CD14-positive monocyte (primary cell): ENCODE measurements at regions not wholly inside any gene's neighbourhood (a gene's known extent, or its start where the extent isn't known, plus 50 kb on each side); places are given as distances from the start of the nearest gene placed in this dataset.

ENCODE experiments used
- DNase-seq, 3 donors: peaks; one replicate each; pipeline ENCODE4 v3.0.0-alpha.2; 2011 to 2022
- H2AFZ ChIP-seq: 2 replicates; pipeline ENCODE4 v1.6.0; 2012; ENCODE audit warnings: mild to moderate bottlenecking, low read depth, low read length, inconsistent platforms; ENCODE audit not compliant: insufficient read depth, poor library complexity, severe bottlenecking
- H3K27ac ChIP-seq, 2 donors: 1 replicate in 1 of 2; 2 replicates in 1 of 2; pipeline ENCODE4 v1.5.1; 2012 to 2013; ENCODE audit warnings: low read length in 2 of 2, control low read depth in 1 of 2, inconsistent platforms in 1 of 2, low read depth in 1 of 2, mild to moderate bottlenecking in 1 of 2
- H3K27me3 ChIP-seq, 2 donors: one replicate each; pipeline versions ENCODE4 v1.6.0 to v1.6.1; 2011 to 2013; ENCODE audit warnings: low read length in 2 of 2; ENCODE audit not compliant: control insufficient read depth in 2 of 2, insufficient read depth in 2 of 2
- H3K36me3 ChIP-seq, 2 donors: replicated peaks in 1 of 2; 1 replicate in 1 of 2; 2 replicates in 1 of 2; pipeline versions ENCODE4 v1.5.1 to v1.6.1; 2012 to 2013; ENCODE audit warnings: low read length in 2 of 2, control low read depth in 1 of 2, inconsistent platforms in 1 of 2, mild to moderate bottlenecking in 1 of 2; ENCODE audit not compliant: insufficient read depth in 2 of 2, control insufficient read depth in 1 of 2
- H3K4me1 ChIP-seq, 2 donors: 1 replicate in 1 of 2; 2 replicates in 1 of 2; pipeline versions ENCODE4 v1.5.1 to v1.6.1; 2012 to 2013; ENCODE audit warnings: low read length in 2 of 2, control low read depth in 1 of 2, inconsistent platforms in 1 of 2, mild to moderate bottlenecking in 1 of 2, moderate library complexity in 1 of 2; ENCODE audit not compliant: insufficient read depth in 2 of 2, control insufficient read depth in 1 of 2
- H3K4me2 ChIP-seq: replicated peaks from 2 replicates; pipeline ENCODE3; 2012; ENCODE audit warnings: low read length, moderate library complexity, mild to moderate bottlenecking; ENCODE audit not compliant: poor library complexity, severe bottlenecking; ENCODE audit errors: extremely low read depth
- H3K4me3 ChIP-seq, 3 experiments: fragments of 200-600 bp in 1 of 3; sonication (generic) in 1 of 3; replicated peaks in 1 of 3; 1 replicate in 2 of 3; 2 replicates in 1 of 3; pipeline ENCODE4 v1.5.1; 2011 to 2013; ENCODE audit warnings: low read length in 3 of 3, mild to moderate bottlenecking in 3 of 3, control low read depth in 2 of 3, low read depth in 2 of 3, inconsistent platforms in 1 of 3, moderate library complexity in 1 of 3
- H3K79me2 ChIP-seq: 2 replicates; pipeline ENCODE4 v1.6.0; 2012; ENCODE audit warnings: mild to moderate bottlenecking, control low read depth, inconsistent platforms, low read length, moderate library complexity; ENCODE audit not compliant: insufficient read depth
- H3K9ac ChIP-seq: 2 replicates; pipeline ENCODE4 v1.6.0; 2017; ENCODE audit warnings: low read length, mild to moderate bottlenecking; ENCODE audit not compliant: insufficient read depth, poor library complexity, severe bottlenecking
- H3K9me3 ChIP-seq, 2 donors: replicated peaks in 1 of 2; 1 replicate in 1 of 2; 2 replicates in 1 of 2; pipeline versions ENCODE4 v1.5.1 to v1.6.1; 2012 to 2013; ENCODE audit warnings: low read length in 2 of 2, control low read depth in 1 of 2; ENCODE audit not compliant: control insufficient read depth in 1 of 2, insufficient read depth in 1 of 2
- H4K20me1 ChIP-seq: 2 replicates; pipeline ENCODE4 v1.6.0; 2012; ENCODE audit warnings: mild to moderate bottlenecking, low read length, control low read depth, moderate library complexity; ENCODE audit not compliant: insufficient read depth
- H3K27ac Mint-ChIP-seq, 7 donors: one replicate each; pipeline ENCODE4 v1.8.0; 2020; ENCODE audit warnings: mild to moderate bottlenecking in 7 of 7, mixed read lengths in 7 of 7, moderate library complexity in 6 of 7, inconsistent platforms in 2 of 7
- H3K27me3 Mint-ChIP-seq, 3 donors: one replicate each; pipeline ENCODE4 v1.8.0; 2021 to 2022; ENCODE audit warnings: low read depth in 3 of 3, mild to moderate bottlenecking in 3 of 3, mixed read lengths in 3 of 3, moderate library complexity in 3 of 3, inconsistent platforms in 1 of 3
- H3K36me3 Mint-ChIP-seq, 2 donors: one replicate each; pipeline ENCODE4 v1.8.0; 2020; ENCODE audit warnings: mixed read lengths in 2 of 2, inconsistent platforms in 1 of 2, mild to moderate bottlenecking in 1 of 2
- H3K4me1 Mint-ChIP-seq: one replicate; pipeline ENCODE4 v1.8.0; 2020; ENCODE audit warnings: mild to moderate bottlenecking, mixed read lengths
- H3K4me3 Mint-ChIP-seq, 2 donors: one replicate each; pipeline ENCODE4 v1.8.0; 2020; ENCODE audit warnings: mild to moderate bottlenecking in 2 of 2, mixed read lengths in 2 of 2, moderate library complexity in 1 of 2
- H3K9me3 Mint-ChIP-seq, 7 donors: one replicate each; pipeline ENCODE4 v1.8.0; 2020 to 2022; ENCODE audit warnings: mixed read lengths in 7 of 7, mild to moderate bottlenecking in 6 of 7, moderate library complexity in 6 of 7, inconsistent platforms in 2 of 7
- CTCF ChIP-seq: fragments of 200-600 bp; IDR thresholded peaks from one replicate; pipeline ENCODE4 v1.8.0; 2022; ENCODE audit warnings: antibody characterized with exemption, mild to moderate bottlenecking
- WGBS: methylation state at CpG from one replicate; pipeline ENCODE4 v1.1.5; 2013; ENCODE audit warnings: missing lambda C conversion rate; ENCODE audit not compliant: insufficient coverage; 5-methylcytosine and 5-hydroxymethylcytosine counted together
- intact Hi-C, 2 donors: fragments of 100-400 bp; cut with micrococcal nuclease; formaldehyde crosslinking; loops; one replicate each; pipeline versions ENCODE4 v1.15.0 to v1.15.1; 2023

GRCh38 chr10:63735305-63735704 lies 214.1 kb downstream of the REEP3 start:
- intact Hi-C loops = no loop called here
- TF ChIP-seq CTCF = no peak

GRCh38 chr10:63738410-63738809 lies 217.2 kb downstream of the REEP3 start:
- H3K4me2 ChIP-seq = no peak overlapping the region
- peaks cover 0 to 7% (median 4%) of the 10 kb centered on the region in 7 donors for H3K9me3 Mint-ChIP-seq

More at GRCh38 chr10:63735305-63735704, 214.1 kb downstream of the REEP3 start:
- Mint-ChIP-seq H3K4me1 (peaks cover 3% of the 10 kb centered on the region), H3K27me3 (peaks cover 0 to 5% (median 4%) of the 10 kb centered on the region in 3 donors), H3K27ac (no peak overlapping the region), H3K36me3 (no peaks in the 10 kb centered on the region), H3K4me3 (no peak overlapping the region), H3K9me3 (peaks cover 0 to under 1% (median 0%) of the 10 kb centered on the region in 7 donors)
- H3K27me3 ChIP-seq = no peaks in the 10 kb centered on the region
- no peaks in the 10 kb centered on the region for H3K79me2 ChIP-seq
- no peak overlapping the region for H3K27ac ChIP-seq
- WGBS = 100% methylated on average over 1 of the region's 3 CpGs
- no peak overlapping the region for H3K4me3 ChIP-seq
- peaks cover 0 to 8% of the 10 kb centered on the region in 2 donors for H3K4me1 ChIP-seq
- H3K9ac ChIP-seq = no peak overlapping the region
- H4K20me1 ChIP-seq = no peaks in the 10 kb centered on the region
- no peak overlapping the region for H3K4me2 ChIP-seq
- H3K9me3 ChIP-seq = no peaks in the 10 kb centered on the region
- no peak overlapping the region for H2AFZ ChIP-seq
- DNase-seq = no peak
- H3K36me3 ChIP-seq = no peaks in the 10 kb centered on the region

More at GRCh38 chr10:63738410-63738809, 217.2 kb downstream of the REEP3 start:
- Histone ChIP-seq H3K79me2 (no peaks in the 10 kb centered on the region), H3K4me1 (peaks cover 0 to 8% of the 10 kb centered on the region in 2 donors), H2AFZ (no peak overlapping the region), H3K9ac (no peak overlapping the region), H4K20me1 (no peaks in the 10 kb centered on the region), H3K27me3 (no peaks in the 10 kb centered on the region), H3K4me3 (no peak overlapping the region), H3K36me3 (no peaks in the 10 kb centered on the region), H3K27ac (no peak overlapping the region), H3K9me3 (no peaks in the 10 kb centered on the region)
- Mint-ChIP-seq H3K27ac (no peak overlapping the region), H3K4me3 (no peak overlapping the region), H3K36me3 (no peaks in the 10 kb centered on the region), H3K27me3 (peaks cover 0 to 5% (median 0%) of the 10 kb centered on the region in 3 donors), H3K4me1 (peaks cover 3% of the 10 kb centered on the region)
- intact Hi-C loops = no loop called here
- TF ChIP-seq CTCF = no peak
- WGBS = 100% methylated on average over 1 of the region's 2 CpGs
- no peak for DNase-seq
